HEK293T (cell line): ENCODE measurements at regions not wholly inside any gene's neighbourhood (a gene's known extent, or its start where the extent isn't known, plus 50 kb on each side); places are given as distances from the start of the nearest gene placed in this dataset.

ENCODE experiments used
- CTCF ChIA-PET: fragments of 350-600 bp; formaldehyde crosslinking; extraction: SDS; loops from one replicate; lab custom pipeline; 2021; ENCODE audit warnings: antibody characterized with exemption, inconsistent platforms; lab: Yijun Ruan, JAX
- POLR2A ChIA-PET: fragments of 350-600 bp; formaldehyde crosslinking; extraction: SDS; loops from one replicate; lab custom pipeline; 2020; ENCODE audit warnings: antibody characterized with exemption, inconsistent platforms; lab: Yijun Ruan, JAX
- DNase-seq: peaks from one replicate; pipeline ENCODE4 v3.0.0; 2012; ENCODE audit warnings: mixed read lengths; ENCODE audit errors: extremely low spot score
- ARNT ChIP-seq: fragments of 450-650 bp; IDR thresholded peaks from 2 replicates; pipeline ENCODE4 v1.6.1; 2017; ENCODE audit warnings: mild to moderate bottlenecking
- BHLHE40 ChIP-seq: fragments of 450-650 bp; IDR thresholded peaks from 2 replicates; pipeline ENCODE4 v1.6.1; 2016; ENCODE audit warnings: mild to moderate bottlenecking, moderate library complexity, borderline replicate concordance
- CTBP1 ChIP-seq: fragments of 450-650 bp; IDR thresholded peaks from 2 replicates; pipeline ENCODE4 v1.6.1; 2016; ENCODE audit warnings: borderline replicate concordance
- ELF4 ChIP-seq: fragments of 450-650 bp; IDR thresholded peaks from 2 replicates; pipeline ENCODE4 v1.6.1; 2017; ENCODE audit warnings: antibody characterized with exemption
- FOXA1 ChIP-seq: fragments of 450-650 bp; IDR thresholded peaks from 2 replicates; pipeline ENCODE4 v1.6.1; 2016; ENCODE audit warnings: mild to moderate bottlenecking
- FOXK2 ChIP-seq: fragments of 450-650 bp; IDR thresholded peaks from 2 replicates; pipeline ENCODE4 v1.6.1; 2016; ENCODE audit warnings: mild to moderate bottlenecking
- FOXM1 ChIP-seq: fragments of 450-650 bp; IDR thresholded peaks from 2 replicates; pipeline ENCODE4 v1.6.1; 2017; ENCODE audit warnings: mild to moderate bottlenecking, borderline replicate concordance
- HDGF ChIP-seq: fragments of 450-650 bp; IDR thresholded peaks from 2 replicates; pipeline ENCODE4 v1.6.1; 2017; ENCODE audit warnings: antibody characterized with exemption, borderline replicate concordance
- L3MBTL2 ChIP-seq: fragments of 450-650 bp; conservative IDR thresholded peaks from 2 replicates; pipeline ENCODE4 v1.6.1; 2016; ENCODE audit warnings: mild to moderate bottlenecking
- LEF1 ChIP-seq: fragments of 450-650 bp; IDR thresholded peaks from 2 replicates; pipeline ENCODE4 v1.6.1; 2017; ENCODE audit warnings: mild to moderate bottlenecking, borderline replicate concordance
- NFRKB ChIP-seq: fragments of 450-650 bp; IDR thresholded peaks from 2 replicates; pipeline ENCODE4 v1.6.1; 2016; ENCODE audit warnings: mild to moderate bottlenecking, moderate library complexity
- PKNOX1 ChIP-seq: fragments of 450-650 bp; IDR thresholded peaks from 2 replicates; pipeline ENCODE4 v1.6.1; 2016
- SP1 ChIP-seq: fragments of 450-650 bp; IDR thresholded peaks from 2 replicates; pipeline ENCODE4 v1.6.1; 2017
- SUZ12 ChIP-seq: fragments of 450-650 bp; IDR thresholded peaks from 2 replicates; pipeline ENCODE4 v1.6.1; 2016; ENCODE audit warnings: mild to moderate bottlenecking
- TARDBP ChIP-seq: fragments of 450-650 bp; IDR thresholded peaks from 2 replicates; pipeline ENCODE4 v1.6.1; 2016
- ZNF384 ChIP-seq: fragments of 450-650 bp; IDR thresholded peaks from 2 replicates; pipeline ENCODE4 v1.6.1; 2016

GRCh38 chr5:171681061-171681460 is 104.6 kb upstream of the SMIM23 start:
- no peak for DNase-seq
- TF ChIP-seq SP1 (no peak), CTBP1 (no peak)
- CTCF ChIA-PET = no interaction called here
- POLR2A ChIA-PET = no interaction called here

- CTCF ChIA-PET = no interaction called here
- POLR2A ChIA-PET = no interaction called here
These were observed 103.9 kb upstream of the SMIM23 start for GRCh38 chr5:171681677-171682076.

GRCh38 chr5:171682801-171683200 is 102.8 kb upstream of the SMIM23 start:
- TF ChIP-seq SP1 (no peak), FOXK2 (no peak), L3MBTL2 (no peak), HDGF (no peak), FOXM1 (no peak), ZNF384 (no peak), BHLHE40 (no peak), TARDBP (no peak), SUZ12 (no peak)
- POLR2A ChIA-PET = no interaction called here
- CTCF ChIA-PET = interaction anchor here (0.6 kb wide), 1 partner anchor 187 kb away, joined by 5 read pairs; no protein-coding TSS in a partner anchor
- DNase-seq = no peak

More at GRCh38 chr5:171681677-171682076, 103.9 kb upstream of the SMIM23 start:
- TF ChIP-seq ARNT (no peak), LEF1 (no peak), ZNF384 (no peak), SUZ12 (no peak), FOXM1 (no peak), BHLHE40 (no peak), NFRKB (no peak)
- no peak for DNase-seq

- DNase-seq = no peak
- CTCF ChIA-PET = no interaction called here
- POLR2A ChIA-PET = no interaction called here
- TF ChIP-seq L3MBTL2 (no peak), PKNOX1 (peak; percentile 50; the same call in 1 of the 2 replicates), HDGF (no peak)
These were observed 101.4 kb upstream of the SMIM23 start for GRCh38 chr5:171684169-171684568.

GRCh38 chr5:171688696-171689495 is 96.7 kb upstream of the SMIM23 start:
- TF ChIP-seq SUZ12 (no peak), L3MBTL2 (no peak), NFRKB (no peak), HDGF (no peak), LEF1 (no peak), PKNOX1 (no peak), TARDBP (no peak), SP1 (no peak)
- POLR2A ChIA-PET = no interaction called here
- CTCF ChIA-PET = no interaction called here
- no peak for DNase-seq

- POLR2A ChIA-PET = no interaction called here
- CTCF ChIA-PET = no interaction called here
- no peak for DNase-seq
- TF ChIP-seq FOXM1 = no peak
- TF ChIP-seq SUZ12 = peak; percentile 38; the same call in 1 of the 2 replicates
- 0 out of 2 replicates have a peak, but pooled peaks have one; percentile 28 for TF ChIP-seq PKNOX1
- TF ChIP-seq LEF1 = no peak
These were observed 95.7 kb upstream of the SMIM23 start for GRCh38 chr5:171689853-171690417.

GRCh38 chr5:171692107-171692506 is 93.5 kb upstream of the SMIM23 start:
- no peak for DNase-seq
- TF ChIP-seq BHLHE40 = no peak
- no peak for TF ChIP-seq NFRKB
- TF ChIP-seq TARDBP = no peak
- no peak for TF ChIP-seq LEF1
- TF ChIP-seq ZNF384 = no peak
- no peak for TF ChIP-seq FOXK2
- no peak for TF ChIP-seq CTBP1
- no peak for TF ChIP-seq HDGF
- TF ChIP-seq PKNOX1 = no peak
- TF ChIP-seq SUZ12 = no peak
- no peak for TF ChIP-seq SP1
- TF ChIP-seq ELF4 = no peak
- TF ChIP-seq FOXA1 = no peak
- TF ChIP-seq FOXM1 = no peak
- no peak for TF ChIP-seq ARNT
- TF ChIP-seq L3MBTL2 = no peak
- ChIA-PET POLR2A (no interaction called here), CTCF (no interaction called here)
